CD4-positive, alpha-beta T cell (primary cell): ENCODE measurements at regions not wholly inside any gene's neighbourhood (a gene's known extent, or its start where the extent isn't known, plus 50 kb on each side); places are given as distances from the start of the nearest gene placed in this dataset.

Experiments
- ATAC-seq: fragments of 200-7000 bp; cut with Tn5 transposase; one replicate; pipeline ENCODE4 v1.10.0; 2022; ENCODE audit warnings: mild to moderate bottlenecking; ENCODE audit not compliant: poor library complexity
- CTCF ChIA-PET: fragments of 350-600 bp; sonication (Branson Sonifier 250); formaldehyde crosslinking; loops from one replicate; lab custom pipeline; 2021; ENCODE audit warnings: antibody characterized with exemption, inconsistent platforms; lab: Charles Lee
- POLR2A ChIA-PET: fragments of 350-600 bp; sonication (Branson Sonifier 250); formaldehyde crosslinking; loops from one replicate; lab custom pipeline; 2021; ENCODE audit warnings: antibody characterized with exemption, inconsistent platforms; lab: Charles Lee
- DNase-seq, 14 experiments: peaks; one replicate each; pipeline ENCODE4 v3.0.0-alpha.2; 2013 to 2020; ENCODE audit warnings: mixed read lengths in 2 of 14
- H3K27ac ChIP-seq, 2 donors: one replicate each; pipeline versions ENCODE4 v1.5.1 to v1.7.0; 2013; ENCODE audit warnings: low read length in 2 of 2, low read depth in 1 of 2, mild to moderate bottlenecking in 1 of 2
- H3K27me3 ChIP-seq, 2 experiments: 1 replicate in 1 of 2; 2 replicates in 1 of 2; pipeline versions ENCODE4 v1.6.1 to v1.7.0; 2013; ENCODE audit warnings: low read length in 2 of 2, control low read depth in 1 of 2, mild to moderate bottlenecking in 1 of 2, moderate library complexity in 1 of 2; ENCODE audit not compliant: insufficient read depth in 2 of 2, control insufficient read depth in 1 of 2
- H3K36me3 ChIP-seq: one replicate; pipeline ENCODE4 v1.6.1; 2013; ENCODE audit warnings: low read length, control low read depth; ENCODE audit not compliant: insufficient read depth
- H3K4me1 ChIP-seq: one replicate; pipeline ENCODE4 v1.6.1; 2013; ENCODE audit warnings: low read length, control low read depth; ENCODE audit not compliant: insufficient read depth
- H3K4me3 ChIP-seq: one replicate; pipeline ENCODE4 v1.5.1; 2013; ENCODE audit warnings: mild to moderate bottlenecking, low read length, moderate library complexity
- H3K9me3 ChIP-seq, 2 experiments: 1 replicate in 1 of 2; 2 replicates in 1 of 2; pipeline versions ENCODE4 v1.6.1 to v1.7.0; 2013; ENCODE audit warnings: low read length in 2 of 2, mild to moderate bottlenecking in 2 of 2, control low read depth in 1 of 2, moderate library complexity in 1 of 2; ENCODE audit not compliant: control insufficient read depth in 1 of 2, insufficient read depth in 1 of 2
- H3K27ac Mint-ChIP-seq: one replicate; pipeline ENCODE4 v1.8.0; 2020; ENCODE audit warnings: mixed read lengths
- H3K27me3 Mint-ChIP-seq: one replicate; pipeline ENCODE4 v1.8.0; 2021; ENCODE audit warnings: mixed read lengths
- H3K36me3 Mint-ChIP-seq: one replicate; pipeline ENCODE4 v1.8.0; 2021; ENCODE audit warnings: low read depth, mixed read lengths
- H3K4me1 Mint-ChIP-seq: one replicate; pipeline ENCODE4 v1.8.0; 2021; ENCODE audit warnings: low read depth, mixed read lengths
- H3K4me3 Mint-ChIP-seq: one replicate; pipeline ENCODE4 v1.8.0; 2020; ENCODE audit warnings: mild to moderate bottlenecking, mixed read lengths
- H3K9me3 Mint-ChIP-seq: one replicate; pipeline ENCODE4 v1.8.0; 2020; ENCODE audit warnings: mixed read lengths
- intact Hi-C, 2 experiments: fragments of 100-400 bp; cut with DNase I in 1 of 2; cut with micrococcal nuclease in 1 of 2; formaldehyde crosslinking; loops; one replicate each; pipeline versions ENCODE4 v1.15.1 to v1.9.0; 2023 to 2025; cut with DNase I, micrococcal nuclease
- TF ChIP-seq, protein P1 (sequence below): fragments of 200-600 bp; IDR thresholded peaks from one replicate; pipeline ENCODE4 v1.8.0; 2022; ENCODE audit warnings: antibody characterized with exemption, mild to moderate bottlenecking

DNA sequence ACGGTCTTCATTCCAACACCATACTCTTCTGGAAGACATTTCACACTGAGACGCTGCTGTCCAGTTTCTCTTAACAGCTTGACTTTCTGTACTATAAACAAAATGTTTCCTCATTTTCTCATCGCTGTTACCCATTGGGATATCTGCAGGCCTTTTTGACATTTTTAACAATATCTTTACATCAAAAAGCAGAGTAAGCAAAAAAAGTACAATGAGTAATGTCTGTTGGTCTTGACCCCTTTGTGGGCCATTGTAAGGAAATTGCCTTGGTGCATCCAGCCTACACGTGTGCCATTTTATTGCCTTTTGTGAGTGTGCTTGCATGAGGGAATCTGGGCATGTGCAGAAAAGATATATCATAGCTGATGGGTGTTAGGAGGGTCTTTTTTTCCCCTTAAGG, 129.1 kb upstream of the MANEA start:
- no peaks in the 10 kb centered on the region for H3K4me1 Mint-ChIP-seq
- CTCF ChIA-PET, result no interaction called here
- H3K27ac Mint-ChIP-seq, result no peak overlapping the region
- Histone ChIP-seq H3K9me3 (no peaks in the 10 kb centered on the region), H3K27ac (no peak overlapping the region), H3K36me3 (no peaks in the 10 kb centered on the region), H3K4me3 (no peak overlapping the region), H3K27me3 (peaks cover 0 to 3% of the 10 kb centered on the region in 2 experiments), H3K4me1 (no peaks in the 10 kb centered on the region)
- POLR2A ChIA-PET, result no interaction called here
- no peaks in the 10 kb centered on the region for H3K27me3 Mint-ChIP-seq
- no peaks in the 10 kb centered on the region for H3K36me3 Mint-ChIP-seq
- TF ChIP-seq, protein P1, sequence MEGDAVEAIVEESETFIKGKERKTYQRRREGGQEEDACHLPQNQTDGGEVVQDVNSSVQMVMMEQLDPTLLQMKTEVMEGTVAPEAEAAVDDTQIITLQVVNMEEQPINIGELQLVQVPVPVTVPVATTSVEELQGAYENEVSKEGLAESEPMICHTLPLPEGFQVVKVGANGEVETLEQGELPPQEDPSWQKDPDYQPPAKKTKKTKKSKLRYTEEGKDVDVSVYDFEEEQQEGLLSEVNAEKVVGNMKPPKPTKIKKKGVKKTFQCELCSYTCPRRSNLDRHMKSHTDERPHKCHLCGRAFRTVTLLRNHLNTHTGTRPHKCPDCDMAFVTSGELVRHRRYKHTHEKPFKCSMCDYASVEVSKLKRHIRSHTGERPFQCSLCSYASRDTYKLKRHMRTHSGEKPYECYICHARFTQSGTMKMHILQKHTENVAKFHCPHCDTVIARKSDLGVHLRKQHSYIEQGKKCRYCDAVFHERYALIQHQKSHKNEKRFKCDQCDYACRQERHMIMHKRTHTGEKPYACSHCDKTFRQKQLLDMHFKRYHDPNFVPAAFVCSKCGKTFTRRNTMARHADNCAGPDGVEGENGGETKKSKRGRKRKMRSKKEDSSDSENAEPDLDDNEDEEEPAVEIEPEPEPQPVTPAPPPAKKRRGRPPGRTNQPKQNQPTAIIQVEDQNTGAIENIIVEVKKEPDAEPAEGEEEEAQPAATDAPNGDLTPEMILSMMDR, result no peak
- intact Hi-C loops, result no loop called here
- H3K9me3 Mint-ChIP-seq, result peaks cover 3% of the 10 kb centered on the region
- no peak overlapping the region for H3K4me3 Mint-ChIP-seq
- no peak for ATAC-seq
- no peak for DNase-seq

DNA sequence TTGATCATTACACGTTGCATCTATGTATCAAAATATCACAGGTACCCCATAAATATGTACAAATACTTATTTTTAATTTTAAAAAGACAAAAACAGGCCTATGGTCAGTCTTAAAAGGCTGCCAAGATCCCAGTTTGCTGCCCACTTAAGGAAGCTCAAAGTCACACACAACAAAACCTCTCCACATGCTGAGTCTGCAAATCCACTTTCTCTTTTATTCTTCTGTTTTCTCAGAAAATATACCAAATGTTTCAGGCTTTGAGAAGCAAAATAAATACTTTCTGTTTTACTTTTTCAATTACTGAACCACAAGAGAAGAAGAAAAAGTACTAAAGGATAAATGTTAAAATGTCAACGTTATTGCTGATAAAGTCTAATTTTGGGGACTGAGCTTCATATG, 107.8 kb upstream of the MANEA start:
- Histone ChIP-seq H3K27ac (no peak overlapping the region), H3K36me3 (no peaks in the 10 kb centered on the region), H3K4me3 (no peak overlapping the region), H3K9me3 (peaks cover 0 to 5% of the 10 kb centered on the region in 2 experiments), H3K4me1 (no peaks in the 10 kb centered on the region), H3K27me3 (no peaks in the 10 kb centered on the region)
- DNase-seq, result no peak
- no peak overlapping the region for H3K4me3 Mint-ChIP-seq
- POLR2A ChIA-PET, result no interaction called here
- no peaks in the 10 kb centered on the region for H3K4me1 Mint-ChIP-seq
- no peak overlapping the region for H3K27ac Mint-ChIP-seq
- H3K36me3 Mint-ChIP-seq, result no peaks in the 10 kb centered on the region
- no peak for ATAC-seq
- CTCF ChIA-PET, result no interaction called here
- H3K9me3 Mint-ChIP-seq, result peaks cover 2% of the 10 kb centered on the region
- TF ChIP-seq, protein P1, result no peak
- no peaks in the 10 kb centered on the region for H3K27me3 Mint-ChIP-seq
- intact Hi-C loops, result no loop called here

DNA sequence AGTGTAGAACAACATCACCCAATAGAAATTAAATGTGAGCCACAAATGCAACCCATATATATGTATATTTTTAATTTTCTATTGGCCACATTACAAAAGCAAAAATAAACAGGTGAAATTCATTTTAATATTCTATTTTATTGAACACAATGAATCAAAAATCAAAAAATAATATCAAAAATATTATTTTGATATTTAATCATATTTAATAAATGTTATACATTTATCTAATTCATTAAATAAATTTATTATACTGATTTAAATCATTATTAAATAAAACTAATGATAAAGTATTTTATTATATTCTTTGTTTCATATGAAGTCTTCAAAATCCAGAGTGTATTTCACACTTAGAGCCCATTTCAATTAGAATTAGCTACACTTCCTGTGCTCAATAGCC, 98.4 kb upstream of the MANEA start:
- ATAC-seq (no peak), DNase-seq (no peak)
- intact Hi-C loops, result no loop called here
- POLR2A ChIA-PET, result no interaction called here
- Histone ChIP-seq H3K4me3 (no peak overlapping the region), H3K9me3 (no peaks in the 10 kb centered on the region), H3K27ac (no peak overlapping the region), H3K27me3 (no peaks in the 10 kb centered on the region), H3K4me1 (no peaks in the 10 kb centered on the region), H3K36me3 (no peaks in the 10 kb centered on the region)
- no peaks in the 10 kb centered on the region for H3K9me3 Mint-ChIP-seq
- no peaks in the 10 kb centered on the region for H3K36me3 Mint-ChIP-seq
- no peaks in the 10 kb centered on the region for H3K4me1 Mint-ChIP-seq
- TF ChIP-seq, protein P1, result no peak
- CTCF ChIA-PET, result no interaction called here
- H3K27me3 Mint-ChIP-seq, result no peaks in the 10 kb centered on the region
- no peak overlapping the region for H3K27ac Mint-ChIP-seq
- no peak overlapping the region for H3K4me3 Mint-ChIP-seq
